Pancreas (tissue), 10 donors: ENCODE measurements at regions not wholly inside any gene's neighbourhood (a gene's known extent, or its start where the extent isn't known, plus 50 kb on each side); places are given as distances from the start of the nearest gene placed in this dataset.

Source experiments
- ATAC-seq, 4 donors: fragments of 200-7000 bp; cut with Tn5 transposase; one replicate each; pipeline versions ENCODE4 v1.8.0 to v1.9.1; 2020; ENCODE audit warnings: mild to moderate bottlenecking in 4 of 4, moderate library complexity in 4 of 4
- DNase-seq, 6 donors: peaks; one replicate each; pipeline ENCODE4 v3.0.0-alpha.2; 2020
- FAIRE-seq: peaks from 2 replicates; lab custom pipeline; 2012; peaks lifted over from hg19 to GRCh38; lab: Jason Lieb, UNC
- H3K27ac ChIP-seq, 4 donors: fragments of 200-600 bp; sonication (generic); 1 replicate in 3 of 4; 2 replicates in 1 of 4; pipeline versions ENCODE4 v1.5.0 to v1.8.0; 2020
- H3K27me3 ChIP-seq, 4 donors: fragments of 200-600 bp; one replicate each; pipeline ENCODE4 v1.8.0; 2021
- H3K36me3 ChIP-seq, 3 donors: fragments of 200-600 bp; sonication (generic) in 1 of 3; one replicate each; pipeline versions ENCODE4 v1.5.0 to v1.8.0; 2020 to 2021
- H3K4me1 ChIP-seq, 3 donors: fragments of 200-600 bp; one replicate each; pipeline ENCODE4 v1.8.0; 2021
- H3K4me3 ChIP-seq, 4 donors: fragments of 200-600 bp; sonication (generic) in 2 of 4; one replicate each; pipeline versions ENCODE4 v1.5.0 to v1.8.0; 2020 to 2021
- H3K9me3 ChIP-seq, 4 donors: fragments of 200-600 bp; one replicate each; pipeline ENCODE4 v1.8.0; 2021
- WGBS, 2 donors: extraction: QIAGEN DNeasy Blood & Tissue Kit; methylation state at CpG; one replicate each; pipeline ENCODE4 v1.1.7; 2013; 5-methylcytosine and 5-hydroxymethylcytosine counted together
- intact Hi-C, 3 donors: fragments of 100-400 bp; cut with DNase I; formaldehyde crosslinking; loops; one replicate each; pipeline versions ENCODE4 v1.11.1 to v1.14.2; 2022
- TF ChIP-seq, protein P1 (sequence below), 4 donors: fragments of 200-600 bp; sonication (generic) in 3 of 4; IDR thresholded peaks; one replicate each; pipeline versions ENCODE4 v1.5.0 to v1.8.0; 2021; ENCODE audit warnings: antibody characterized with exemption in 4 of 4
- donor health status: healthy with polysubstance abuse.
- donor health status: DM: no; HTN: no; CAD: no; lungs with moderate emphysema.
- donor health status: DM: no; HTN: no; CAD: no.
- donor health status: control.
- donor health status: control.
- donor health status: Bipolar disorder and iron deficiency.
- donor health status: DM: yes; HTN: yes; CAD: no.
- donor health status: DM: no; HTN: no; CAD: no.
- donor health status: DM: no; HTN: no; CAD: no.
- donor health status: DM: yes; HTN: yes; CAD: no.

DNA sequence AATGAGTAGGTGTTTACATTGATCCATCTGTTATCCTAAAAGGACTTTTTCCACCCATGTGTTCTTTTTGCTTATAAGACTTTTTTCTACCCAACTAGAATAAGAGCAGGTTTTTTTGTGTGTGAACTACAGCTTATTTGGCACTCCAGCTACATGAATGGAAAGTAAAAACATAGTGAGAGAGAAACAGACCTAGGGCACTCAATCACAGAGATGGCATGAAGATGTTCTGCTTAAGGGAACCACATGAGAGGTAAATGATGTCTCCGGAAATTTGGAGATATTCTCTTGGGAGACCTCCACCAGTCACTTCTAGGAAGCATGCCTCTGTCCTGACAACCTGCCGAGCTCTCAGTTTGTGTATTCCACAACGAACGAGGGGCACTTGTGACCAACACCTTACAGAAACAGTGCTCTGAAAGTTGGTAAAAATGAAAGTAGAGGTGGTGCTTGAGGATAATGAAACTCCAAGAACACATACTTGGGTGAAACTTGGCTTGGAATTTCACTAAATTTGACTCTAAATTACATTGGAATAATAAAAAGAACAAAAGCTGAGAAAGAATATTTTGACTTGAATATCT, 788.4 kb upstream of the GALNTL6 start:
- ATAC-seq (no peak), DNase-seq (no peak), FAIRE-seq (no peak)
- H3K9me3 ChIP-seq: no peaks in the 10 kb centered on the region
- no peaks in the 10 kb centered on the region for H3K36me3 ChIP-seq
- TF ChIP-seq, protein P1, sequence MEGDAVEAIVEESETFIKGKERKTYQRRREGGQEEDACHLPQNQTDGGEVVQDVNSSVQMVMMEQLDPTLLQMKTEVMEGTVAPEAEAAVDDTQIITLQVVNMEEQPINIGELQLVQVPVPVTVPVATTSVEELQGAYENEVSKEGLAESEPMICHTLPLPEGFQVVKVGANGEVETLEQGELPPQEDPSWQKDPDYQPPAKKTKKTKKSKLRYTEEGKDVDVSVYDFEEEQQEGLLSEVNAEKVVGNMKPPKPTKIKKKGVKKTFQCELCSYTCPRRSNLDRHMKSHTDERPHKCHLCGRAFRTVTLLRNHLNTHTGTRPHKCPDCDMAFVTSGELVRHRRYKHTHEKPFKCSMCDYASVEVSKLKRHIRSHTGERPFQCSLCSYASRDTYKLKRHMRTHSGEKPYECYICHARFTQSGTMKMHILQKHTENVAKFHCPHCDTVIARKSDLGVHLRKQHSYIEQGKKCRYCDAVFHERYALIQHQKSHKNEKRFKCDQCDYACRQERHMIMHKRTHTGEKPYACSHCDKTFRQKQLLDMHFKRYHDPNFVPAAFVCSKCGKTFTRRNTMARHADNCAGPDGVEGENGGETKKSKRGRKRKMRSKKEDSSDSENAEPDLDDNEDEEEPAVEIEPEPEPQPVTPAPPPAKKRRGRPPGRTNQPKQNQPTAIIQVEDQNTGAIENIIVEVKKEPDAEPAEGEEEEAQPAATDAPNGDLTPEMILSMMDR (IDR thresholded peaks at IDR 0.05): no peak
- no peak overlapping the region for H3K4me3 ChIP-seq
- H3K27me3 ChIP-seq: no peaks in the 10 kb centered on the region
- H3K4me1 ChIP-seq: no peaks in the 10 kb centered on the region
- 85 to 95% methylated on average over 4 of the region's 4 CpGs for WGBS, 2 donors
- H3K27ac ChIP-seq: no peak overlapping the region
- intact Hi-C loops: no loop called here

DNA sequence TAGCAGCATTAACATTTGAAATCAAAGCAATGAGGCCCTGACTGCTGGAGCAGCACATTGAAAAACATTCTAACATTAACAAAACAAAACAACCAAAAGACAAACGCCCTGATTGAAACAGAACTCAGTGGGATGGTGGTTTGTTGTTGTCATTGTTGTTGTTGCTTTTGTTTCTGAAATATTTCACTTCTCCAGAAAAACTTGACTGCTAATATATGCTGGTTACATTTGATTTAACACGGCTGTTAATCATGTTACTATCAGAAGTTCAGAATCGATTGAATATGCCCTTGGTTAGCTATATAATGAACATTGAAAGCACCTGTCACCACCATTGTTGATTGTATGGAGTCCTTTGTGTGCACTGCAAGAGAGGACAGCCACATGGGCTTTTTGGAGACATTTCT, 790.4 kb upstream of the GALNTL6 start:
- Histone ChIP-seq H3K27ac (no peak overlapping the region), H3K27me3 (no peaks in the 10 kb centered on the region), H3K4me3 (no peak overlapping the region), H3K4me1 (no peaks in the 10 kb centered on the region), H3K36me3 (no peaks in the 10 kb centered on the region), H3K9me3 (no peaks in the 10 kb centered on the region)
- intact Hi-C loops: no loop called here
- FAIRE-seq (no peak), DNase-seq (no peak), ATAC-seq (no peak)
- TF ChIP-seq, protein P1 (IDR thresholded peaks at IDR 0.05): no peak
- WGBS, 2 donors: 28 to 36% methylated on average over 3 of the region's 3 CpGs

DNA sequence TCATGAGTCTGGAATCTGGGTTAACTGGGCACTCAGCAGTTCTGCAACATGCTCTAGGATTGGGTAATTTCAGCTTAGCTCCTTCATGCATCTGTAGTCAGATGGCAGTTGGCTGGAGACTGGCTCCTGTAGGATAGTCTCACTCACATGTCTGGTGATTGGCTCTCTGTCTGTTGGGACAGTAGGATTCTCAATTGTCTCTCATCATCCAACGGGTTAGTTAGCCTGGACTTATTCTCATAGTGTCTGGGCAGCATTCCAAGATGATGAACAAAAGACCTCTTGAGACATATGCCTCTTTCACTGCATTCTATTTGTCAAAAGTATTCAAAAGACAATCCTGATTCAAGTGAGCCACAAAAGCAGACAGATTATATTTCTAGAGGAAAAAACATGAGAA, 795.6 kb upstream of the GALNTL6 start:
- H3K4me3 ChIP-seq: no peak overlapping the region
- no peak for DNase-seq
- TF ChIP-seq, protein P1 (IDR thresholded peaks at IDR 0.05): no peak
- H3K36me3 ChIP-seq: no peaks in the 10 kb centered on the region
- intact Hi-C loops: no loop called here
- no peaks in the 10 kb centered on the region for H3K4me1 ChIP-seq
- no peak for FAIRE-seq
- H3K9me3 ChIP-seq: peaks cover 0 to 2% (median 0%) of the 10 kb centered on the region in 4 donors
- H3K27me3 ChIP-seq: no peaks in the 10 kb centered on the region
- no peak for ATAC-seq
- H3K27ac ChIP-seq: no peak overlapping the region
- 22 to 42% methylated on average over 1 of the region's 1 CpG for WGBS, 2 donors

DNA sequence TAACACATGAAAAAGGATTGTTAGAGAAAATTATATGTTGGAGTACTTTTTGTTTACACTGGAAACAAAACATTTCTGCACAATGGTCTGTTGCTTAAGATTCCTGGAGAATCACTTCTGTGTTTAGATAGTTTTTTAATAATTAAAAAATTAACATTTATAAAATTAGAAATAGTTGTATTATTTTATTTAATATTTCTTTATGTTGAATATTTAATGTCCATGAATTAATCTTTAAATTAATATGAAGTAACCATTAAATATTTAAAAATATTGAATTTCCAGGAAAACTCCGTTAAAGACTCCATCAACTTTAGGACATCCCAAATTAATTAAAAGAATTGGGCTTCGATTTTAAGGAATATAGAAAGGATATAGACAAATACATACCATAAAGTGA, 797.1 kb upstream of the GALNTL6 start:
- Histone ChIP-seq H3K36me3 (no peaks in the 10 kb centered on the region), H3K9me3 (peaks cover 0 to 2% (median 0%) of the 10 kb centered on the region in 4 donors), H3K4me1 (no peaks in the 10 kb centered on the region), H3K27me3 (no peaks in the 10 kb centered on the region), H3K27ac (no peak overlapping the region), H3K4me3 (no peak overlapping the region)
- WGBS, 2 donors: 51 to 61% methylated on average over 2 of the region's 2 CpGs
- TF ChIP-seq, protein P1 (IDR thresholded peaks at IDR 0.05): no peak
- DNase-seq (no peak), ATAC-seq (no peak), FAIRE-seq (peak; percentile 54)
- intact Hi-C loops: no loop called here

DNA sequence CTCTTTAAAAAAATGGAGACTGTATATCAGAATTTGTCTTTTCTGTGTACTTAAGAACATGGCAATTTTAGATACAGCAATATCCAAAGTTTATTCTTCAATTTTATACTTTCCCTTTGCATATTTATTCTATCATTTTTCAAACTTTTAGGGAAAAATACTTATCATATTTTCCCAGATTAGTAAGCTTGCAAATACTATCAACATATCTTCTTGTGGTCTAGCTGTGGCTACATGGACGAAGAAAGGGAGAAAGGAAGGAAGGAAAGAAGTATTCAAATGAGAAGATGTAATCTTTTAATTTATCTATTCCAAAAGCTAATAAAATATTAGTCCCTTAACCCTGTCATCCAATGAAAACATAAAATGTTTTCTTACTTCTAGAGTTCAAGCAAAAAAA, 797.8 kb upstream of the GALNTL6 start:
- no peaks in the 10 kb centered on the region for H3K27me3 ChIP-seq
- H3K27ac ChIP-seq: no peak overlapping the region
- H3K9me3 ChIP-seq: peaks cover 0 to 2% (median 0%) of the 10 kb centered on the region in 4 donors
- H3K4me3 ChIP-seq: no peak overlapping the region
- 25 to 44% methylated on average over 1 of the region's 1 CpG for WGBS, 2 donors
- H3K36me3 ChIP-seq: no peaks in the 10 kb centered on the region
- no peak for FAIRE-seq
- H3K4me1 ChIP-seq: no peaks in the 10 kb centered on the region
- TF ChIP-seq, protein P1 (IDR thresholded peaks at IDR 0.05): no peak
- ATAC-seq: no peak
- intact Hi-C loops: no loop called here
- DNase-seq: no peak
